WTC11 (cell line): ENCODE measurements at regions not wholly inside any gene's neighbourhood (a gene's known extent, or its start where the extent isn't known, plus 50 kb on each side); places are given as distances from the start of the nearest gene placed in this dataset.

ENCODE experiments used
- ATAC-seq: fragments of 200-7000 bp; cut with Tn5 transposase; 2 replicates; pipeline ENCODE4 v1.10.0; 2021; ENCODE audit warnings: mild to moderate bottlenecking, moderate library complexity
- CTCF ChIA-PET: fragments of 300-600 bp; sonication (Branson Sonifier 250); formaldehyde crosslinking; loops from one replicate; lab custom pipeline; 2021; ENCODE audit warnings: antibody characterized with exemption; lab: Charles Lee
- POLR2A ChIA-PET: fragments of 350-600 bp; sonication (Branson Sonifier 250); formaldehyde crosslinking; loops from one replicate; lab custom pipeline; 2021; ENCODE audit warnings: antibody characterized with exemption; lab: Charles Lee
- DNase-seq: peaks from one replicate; pipeline ENCODE4 v3.0.0; 2021; ENCODE audit warnings: low spot score
- H3K27ac Mint-ChIP-seq: 2 replicates; pipeline ENCODE4 v1.8.0; 2021; ENCODE audit warnings: mixed read lengths
- H3K27me3 Mint-ChIP-seq: 2 replicates; pipeline ENCODE4 v1.8.0; 2021; ENCODE audit warnings: low read depth, mild to moderate bottlenecking, moderate library complexity, mixed read lengths
- H3K36me3 Mint-ChIP-seq: 2 replicates; pipeline ENCODE4 v1.8.0; 2021; ENCODE audit warnings: mixed read lengths
- H3K4me1 Mint-ChIP-seq: 2 replicates; pipeline ENCODE4 v1.8.0; 2022; ENCODE audit warnings: mixed read lengths
- H3K4me3 Mint-ChIP-seq: 2 replicates; pipeline ENCODE4 v1.8.0; 2021; ENCODE audit warnings: mild to moderate bottlenecking, moderate library complexity, mixed read lengths
- H3K9me3 Mint-ChIP-seq: 2 replicates; pipeline ENCODE4 v1.8.0; 2021; ENCODE audit warnings: mixed read lengths
- AR ChIP-seq: fragments of 250-450 bp; sonication (Bioruptor Pico); IDR thresholded peaks from 2 replicates; pipeline ENCODE4 v1.9.0; 2021; ENCODE audit warnings: mild to moderate bottlenecking
- CBFB ChIP-seq: sonication (generic); formaldehyde crosslinking; IDR thresholded peaks from 2 replicates; pipeline ENCODE4 v1.8.1; 2022; ENCODE audit warnings: mild to moderate bottlenecking, low read depth, missing genetic modification reagents
- E2F4 ChIP-seq: sonication (generic); formaldehyde crosslinking; IDR thresholded peaks from 2 replicates; pipeline ENCODE4 v1.8.1; 2022; ENCODE audit warnings: low read depth, mild to moderate bottlenecking, moderate library complexity, missing genetic modification reagents, borderline replicate concordance
- EMX1 ChIP-seq: fragments of 250-450 bp; sonication (Bioruptor Pico); IDR thresholded peaks from 2 replicates; pipeline ENCODE4 v1.8.0; 2021; ENCODE audit warnings: mild to moderate bottlenecking
- ERG ChIP-seq: fragments of 250-450 bp; sonication (Bioruptor Pico); IDR thresholded peaks from 2 replicates; pipeline ENCODE4 v1.8.0; 2021; ENCODE audit warnings: mild to moderate bottlenecking
- ESRRA ChIP-seq: sonication (generic); formaldehyde crosslinking; IDR thresholded peaks from 2 replicates; pipeline ENCODE4 v1.8.1; 2022; ENCODE audit warnings: mild to moderate bottlenecking, missing genetic modification reagents, borderline replicate concordance
- FOXP1 ChIP-seq: sonication (generic); formaldehyde crosslinking; IDR thresholded peaks from 2 replicates; pipeline ENCODE4 v1.8.0; 2022; ENCODE audit warnings: missing genetic modification reagents, mild to moderate bottlenecking, moderate library complexity, borderline replicate concordance
- NFE2L1 ChIP-seq: sonication (generic); formaldehyde crosslinking; IDR thresholded peaks from 2 replicates; pipeline ENCODE4 v1.8.1; 2023; ENCODE audit warnings: missing genetic modification reagents
- SOX15 ChIP-seq: fragments of 250-450 bp; sonication (Bioruptor Pico); IDR thresholded peaks from 2 replicates; pipeline ENCODE4 v1.9.0; 2021; ENCODE audit warnings: mild to moderate bottlenecking
- ZNF121 ChIP-seq: sonication (generic); formaldehyde crosslinking; IDR thresholded peaks from 2 replicates; pipeline ENCODE4 v1.8.0; 2023; ENCODE audit warnings: missing genetic modification reagents
- TF ChIP-seq, protein P1 (sequence below): sonication (generic); formaldehyde crosslinking; IDR thresholded peaks from 2 replicates; pipeline ENCODE4 v1.8.1; 2023; ENCODE audit warnings: mild to moderate bottlenecking, missing genetic modification reagents, borderline replicate concordance
- TF ChIP-seq, protein P2 (sequence below): sonication (generic); formaldehyde crosslinking; IDR thresholded peaks from 2 replicates; pipeline ENCODE4 v1.8.0; 2022; ENCODE audit warnings: mild to moderate bottlenecking, missing genetic modification reagents

DNA sequence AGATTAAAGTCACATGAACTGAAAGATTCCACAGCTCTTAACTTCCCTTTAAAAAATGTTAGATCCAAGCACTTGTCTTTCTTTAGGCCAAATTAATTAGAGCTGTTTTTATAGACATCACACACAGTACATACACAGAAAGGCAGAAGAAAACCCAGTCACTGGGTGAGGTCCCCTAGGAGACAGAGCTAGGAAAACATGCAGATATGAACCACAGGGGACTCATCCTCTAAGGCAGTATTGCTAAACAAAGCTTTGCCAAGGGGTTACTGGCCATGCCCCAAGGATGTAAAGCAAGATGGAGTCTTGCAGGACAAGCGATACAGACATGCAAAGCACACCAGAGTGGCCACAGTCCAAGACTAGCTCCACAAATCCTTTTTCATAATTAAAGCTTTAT lies 227.0 kb downstream of the SEMA6A start (continued):
- TF ChIP-seq E2F4 (CRISPR knock-in tag) (no peak), NFE2L1 (no peak), AR (no peak), EMX1 (CRISPR knock-in tag) (no peak), FOXP1 (CRISPR knock-in tag) (no peak), CBFB (no peak), ZNF121 (no peak), ERG (CRISPR knock-in tag) (no peak), SOX15 (no peak)
- TF ChIP-seq, protein P1, sequence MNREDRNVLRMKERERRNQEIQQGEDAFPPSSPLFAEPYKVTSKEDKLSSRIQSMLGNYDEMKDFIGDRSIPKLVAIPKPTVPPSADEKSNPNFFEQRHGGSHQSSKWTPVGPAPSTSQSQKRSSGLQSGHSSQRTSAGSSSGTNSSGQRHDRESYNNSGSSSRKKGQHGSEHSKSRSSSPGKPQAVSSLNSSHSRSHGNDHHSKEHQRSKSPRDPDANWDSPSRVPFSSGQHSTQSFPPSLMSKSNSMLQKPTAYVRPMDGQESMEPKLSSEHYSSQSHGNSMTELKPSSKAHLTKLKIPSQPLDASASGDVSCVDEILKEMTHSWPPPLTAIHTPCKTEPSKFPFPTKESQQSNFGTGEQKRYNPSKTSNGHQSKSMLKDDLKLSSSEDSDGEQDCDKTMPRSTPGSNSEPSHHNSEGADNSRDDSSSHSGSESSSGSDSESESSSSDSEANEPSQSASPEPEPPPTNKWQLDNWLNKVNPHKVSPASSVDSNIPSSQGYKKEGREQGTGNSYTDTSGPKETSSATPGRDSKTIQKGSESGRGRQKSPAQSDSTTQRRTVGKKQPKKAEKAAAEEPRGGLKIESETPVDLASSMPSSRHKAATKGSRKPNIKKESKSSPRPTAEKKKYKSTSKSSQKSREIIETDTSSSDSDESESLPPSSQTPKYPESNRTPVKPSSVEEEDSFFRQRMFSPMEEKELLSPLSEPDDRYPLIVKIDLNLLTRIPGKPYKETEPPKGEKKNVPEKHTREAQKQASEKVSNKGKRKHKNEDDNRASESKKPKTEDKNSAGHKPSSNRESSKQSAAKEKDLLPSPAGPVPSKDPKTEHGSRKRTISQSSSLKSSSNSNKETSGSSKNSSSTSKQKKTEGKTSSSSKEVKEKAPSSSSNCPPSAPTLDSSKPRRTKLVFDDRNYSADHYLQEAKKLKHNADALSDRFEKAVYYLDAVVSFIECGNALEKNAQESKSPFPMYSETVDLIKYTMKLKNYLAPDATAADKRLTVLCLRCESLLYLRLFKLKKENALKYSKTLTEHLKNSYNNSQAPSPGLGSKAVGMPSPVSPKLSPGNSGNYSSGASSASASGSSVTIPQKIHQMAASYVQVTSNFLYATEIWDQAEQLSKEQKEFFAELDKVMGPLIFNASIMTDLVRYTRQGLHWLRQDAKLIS (CRISPR knock-in tag) = no peak
- TF ChIP-seq, all 79 proteins: peak for 0

DNA sequence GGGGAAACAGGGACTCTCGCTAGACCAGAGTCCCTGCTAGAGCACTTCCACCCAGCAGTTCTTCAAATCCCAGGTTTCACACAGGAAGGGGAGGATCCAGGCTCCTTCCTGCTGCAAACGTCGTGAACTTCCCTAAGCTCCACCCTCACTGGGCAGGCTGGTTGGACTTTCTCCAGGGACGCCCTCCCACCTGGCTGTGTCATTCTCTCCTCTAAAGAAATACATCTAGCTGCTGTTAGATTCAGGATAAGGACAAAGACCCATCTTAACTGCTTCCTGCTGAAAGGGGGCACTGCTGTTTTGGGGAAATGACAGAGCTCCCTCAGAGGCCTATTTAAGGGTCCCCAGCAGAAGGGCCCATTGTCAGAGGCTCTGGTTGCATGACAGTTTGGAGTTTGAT lies 230.7 kb downstream of the SEMA6A start:
- ATAC-seq (peak; percentile 100), DNase-seq (peak; percentile 64)
- Mint-ChIP-seq H3K27ac (no peak overlapping the region; the same call in 1 of the 2 replicates), H3K36me3 (peaks cover 11% of the 10 kb centered on the region), H3K4me3 (no peak overlapping the region), H3K27me3 (no peaks in the 10 kb centered on the region), H3K4me1 (peaks cover 15% of the 10 kb centered on the region), H3K9me3 (peaks cover 16% of the 10 kb centered on the region)
- TF ChIP-seq, protein P2, sequence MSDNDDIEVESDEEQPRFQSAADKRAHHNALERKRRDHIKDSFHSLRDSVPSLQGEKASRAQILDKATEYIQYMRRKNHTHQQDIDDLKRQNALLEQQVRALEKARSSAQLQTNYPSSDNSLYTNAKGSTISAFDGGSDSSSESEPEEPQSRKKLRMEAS (CRISPR knock-in tag) = 0 out of 2 replicates have a peak, but pooled peaks have one; percentile 20
- no peak for TF ChIP-seq ESRRA (CRISPR knock-in tag)
- POLR2A ChIA-PET = no interaction called here
- CTCF ChIA-PET = interaction anchor here (0.8 to 1.8 kb wide), 7 partner anchors 8 to 110 kb away, joined by 3 to 8 read pairs (median 4); no protein-coding TSS in a partner anchor
